Stimulated activated CD4-positive, alpha-beta T cell treated with anti-CD3 and anti-CD28 coated beads, Interleukin-15, amount 100 ng/mL, for 24 hours (primary cell): ENCODE measurements at regions not wholly inside any gene's neighbourhood (a gene's known extent, or its start where the extent isn't known, plus 50 kb on each side); places are given as distances from the start of the nearest gene placed in this dataset.

ENCODE experiments used
- DNase-seq: peaks from one replicate; pipeline ENCODE4 v3.0.0-alpha.2; 2020

DNA sequence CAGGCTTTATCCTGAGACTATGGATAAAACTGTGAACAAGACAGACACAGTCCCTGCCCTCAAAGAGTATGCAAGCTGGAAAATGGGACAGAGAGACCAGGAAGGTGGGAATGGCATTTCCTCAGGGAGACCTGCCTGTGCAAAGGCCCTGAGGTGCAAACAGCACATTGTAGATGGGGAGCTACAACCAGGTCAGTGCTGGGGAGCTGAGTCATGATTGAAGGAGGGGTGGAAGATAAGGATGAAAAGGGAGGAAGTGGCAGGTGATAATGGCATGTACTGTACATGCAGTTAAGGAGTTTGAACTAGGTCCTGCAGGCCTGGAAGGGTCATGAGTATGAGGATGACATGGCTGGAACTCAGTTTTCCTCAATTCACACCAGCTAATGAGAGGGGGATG lies 75.5 kb upstream of the BOD1 start:
- no peak for DNase-seq

DNA sequence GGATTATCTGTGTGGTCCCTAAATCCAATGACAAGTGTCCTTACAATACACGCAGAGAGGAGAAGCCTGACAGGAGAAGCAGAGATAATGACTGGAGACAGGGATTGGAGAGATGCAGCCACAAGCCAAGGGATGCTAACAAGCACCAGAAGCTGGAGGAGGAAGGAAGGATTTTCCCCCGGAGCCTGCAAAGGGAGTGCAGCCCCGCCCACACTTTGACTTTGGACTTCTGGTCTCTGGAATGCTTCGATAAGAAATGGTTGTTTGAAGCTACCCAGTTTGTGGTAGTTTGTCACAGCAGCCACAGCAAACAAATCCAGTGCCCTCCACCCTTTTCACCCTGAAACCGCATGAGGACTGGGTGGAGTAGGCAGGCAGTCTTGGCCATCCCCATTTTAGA lies 77.2 kb upstream of the BOD1 start:
- DNase-seq = no peak

DNA sequence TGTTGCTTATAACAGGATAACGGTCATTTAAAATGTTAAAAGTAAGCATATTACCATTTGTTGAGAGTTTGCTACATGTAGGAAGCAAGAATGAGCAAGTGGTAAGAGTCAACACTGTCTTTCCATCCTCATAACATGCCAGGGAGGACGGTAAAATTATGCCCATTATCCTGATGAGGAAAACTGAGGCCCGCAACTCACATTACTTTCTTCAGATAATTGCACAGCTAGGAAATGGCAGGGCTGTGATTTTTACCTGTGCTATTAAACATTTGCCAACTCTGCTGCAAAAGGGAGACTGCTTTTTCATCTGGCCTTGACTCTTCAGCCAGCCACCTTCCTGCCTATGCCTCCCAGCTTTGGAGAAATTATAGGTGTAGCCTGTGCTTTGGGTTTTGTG lies 79.8 kb upstream of the BOD1 start:
- DNase-seq = no peak

DNA sequence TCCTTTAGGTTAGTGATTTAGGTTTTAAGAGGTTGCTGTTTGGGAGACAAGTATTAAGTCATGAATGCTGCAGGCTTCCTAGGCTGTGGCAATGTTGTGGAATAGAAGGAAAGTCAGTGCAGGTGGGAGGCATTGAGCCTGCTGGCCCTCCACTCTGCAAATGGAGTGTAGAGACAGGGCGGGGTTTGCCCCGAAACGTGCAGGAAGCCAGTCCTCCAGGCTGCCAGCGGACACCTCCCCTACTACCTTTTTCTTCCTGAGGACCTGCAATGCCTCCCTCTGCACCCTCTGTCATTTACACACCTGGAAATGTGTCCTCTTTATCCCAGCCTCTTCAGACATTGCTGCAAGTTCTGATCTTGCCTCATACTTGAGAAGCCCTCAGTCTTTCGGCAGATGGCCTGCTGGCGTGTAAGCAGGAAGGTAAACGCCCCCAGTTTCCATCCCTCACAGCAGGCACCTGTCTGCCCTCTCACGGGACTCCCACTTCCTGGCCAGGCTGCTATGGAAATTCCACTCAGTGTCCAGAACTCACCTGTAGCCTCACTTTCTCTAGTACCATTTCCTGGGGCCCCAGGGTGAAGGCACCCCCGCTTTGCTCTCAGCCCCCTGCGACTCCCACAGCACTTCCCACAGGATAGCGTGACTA lies 81.6 kb upstream of the BOD1 start:
- no peak for DNase-seq

DNA sequence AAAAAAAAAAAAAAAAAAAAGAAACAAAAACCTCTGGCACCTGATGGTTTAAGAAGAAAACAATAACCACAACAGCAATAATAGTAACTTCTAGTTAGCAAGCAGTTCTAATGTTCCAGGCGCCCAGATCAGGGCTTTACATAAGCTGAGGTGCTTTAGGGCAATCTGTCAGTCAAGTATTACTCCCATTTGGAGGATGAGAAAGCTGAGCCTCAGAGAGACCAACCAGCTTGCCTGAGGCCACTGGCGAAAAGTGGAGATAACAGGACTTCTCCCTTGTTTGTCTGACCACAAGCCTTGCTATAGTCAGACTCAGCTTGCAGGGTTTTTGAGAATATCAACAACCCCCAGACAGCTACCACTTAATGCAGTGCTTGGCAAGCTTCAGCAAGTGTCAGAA lies 83.5 kb upstream of the BOD1 start:
- DNase-seq = no peak

DNA sequence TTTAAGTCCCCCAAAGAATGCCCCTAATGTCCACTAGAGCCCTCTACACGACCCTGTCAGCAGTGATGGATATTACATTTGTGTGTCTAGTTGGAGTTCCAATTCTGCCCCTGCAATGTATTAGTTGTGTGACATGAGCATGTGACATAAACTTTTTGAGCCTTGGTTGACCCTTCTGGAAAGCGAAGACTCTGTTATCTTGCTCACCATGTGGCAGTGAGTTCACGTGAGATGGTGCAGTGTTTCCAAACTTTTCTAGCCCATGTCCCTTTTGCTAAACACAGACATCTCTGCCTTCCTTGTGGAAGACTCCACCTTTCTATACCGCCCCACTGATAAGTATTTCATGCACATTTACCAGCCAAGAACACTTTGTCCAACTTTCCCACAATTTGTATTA lies 87.0 kb upstream of the BOD1 start:
- DNase-seq = no peak

DNA sequence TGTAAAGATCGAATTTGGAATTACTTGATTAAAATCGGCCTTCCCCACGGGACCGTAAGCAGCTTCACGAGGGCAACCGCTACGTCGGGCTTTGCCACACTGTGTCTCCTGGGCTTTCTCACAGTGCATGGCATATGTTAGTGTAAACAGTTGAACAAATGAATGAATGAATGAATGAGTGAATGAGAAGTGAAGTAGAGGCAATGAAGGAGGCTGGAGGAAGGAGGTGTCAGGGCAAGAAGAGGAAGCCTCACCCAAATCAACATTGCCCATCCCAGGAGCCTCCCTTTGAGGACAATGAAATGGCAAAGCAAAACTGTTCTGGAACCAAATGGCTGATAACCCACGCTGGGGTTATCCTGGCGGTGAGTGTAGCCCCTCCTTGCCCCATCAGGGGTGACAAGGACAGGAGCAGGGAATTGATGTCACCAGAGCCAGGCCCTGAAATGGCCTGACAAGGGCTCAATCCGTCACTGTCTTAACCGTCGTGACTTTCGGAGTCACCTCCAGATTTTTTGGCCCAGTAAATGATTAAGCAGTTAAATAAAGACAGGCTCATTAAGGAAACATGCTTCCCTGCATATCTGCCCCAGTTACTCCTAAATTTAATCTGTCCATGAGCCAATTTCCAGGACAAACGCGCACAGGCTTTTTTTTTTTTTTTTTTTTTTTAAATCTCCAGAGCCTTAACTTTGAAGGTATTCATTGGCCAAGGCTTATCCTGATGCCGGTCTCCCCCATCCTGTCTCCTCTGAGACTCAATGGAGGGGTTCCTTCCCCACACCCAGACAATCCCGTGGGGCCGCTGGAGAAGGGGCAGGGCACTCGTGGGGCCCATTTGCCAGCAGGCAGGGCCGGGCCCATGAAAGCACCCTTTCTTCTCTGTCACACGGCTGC lies 88.4 kb upstream of the BOD1 start:
- DNase-seq = no peak

DNA sequence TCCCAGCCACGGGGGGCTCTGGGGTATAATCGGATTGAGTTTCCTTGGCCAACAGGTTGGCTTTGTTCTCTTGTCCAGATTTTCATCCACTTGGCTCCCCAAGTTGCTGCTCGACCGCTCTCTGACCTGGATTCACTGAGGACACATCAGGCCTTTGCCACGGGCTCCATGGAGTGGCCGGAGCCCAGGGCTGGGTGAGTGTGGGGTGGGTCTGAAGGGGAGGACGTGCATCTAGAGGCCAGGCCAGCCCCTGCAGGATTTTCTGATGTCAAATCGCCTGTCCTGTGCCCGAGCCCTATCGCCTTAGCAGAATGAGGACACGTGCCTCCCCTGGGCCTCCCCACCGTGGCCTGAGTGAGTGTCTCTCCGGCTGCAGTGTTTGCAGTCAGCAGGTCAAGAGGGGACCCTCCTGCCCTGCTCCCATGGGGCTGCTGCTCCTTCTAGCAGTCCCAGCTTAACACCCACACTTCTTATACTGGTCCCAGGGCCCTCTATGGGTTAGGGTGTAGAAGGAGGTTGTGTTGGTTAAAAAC lies 89.1 kb upstream of the BOD1 start:
- DNase-seq = no peak

DNA sequence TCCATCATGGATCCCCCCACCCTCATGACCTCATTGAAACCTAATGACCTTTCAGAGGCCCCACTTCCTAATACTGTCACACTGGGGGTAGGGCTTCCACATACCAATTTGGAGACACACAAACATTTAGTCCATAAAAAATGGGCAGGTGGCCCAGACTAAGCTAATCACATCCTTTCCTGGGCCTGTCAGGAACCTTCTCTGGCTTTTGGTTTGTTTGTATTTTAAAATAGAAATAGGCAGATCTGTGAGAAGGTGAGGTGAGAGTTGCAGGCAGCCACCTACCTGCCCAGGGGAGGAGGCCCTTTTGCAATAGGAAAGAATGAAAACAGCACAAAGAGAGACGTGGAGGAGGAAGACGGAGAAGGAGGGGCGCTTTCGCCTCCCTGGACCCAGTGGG lies 90.2 kb upstream of the BOD1 start:
- no peak for DNase-seq

DNA sequence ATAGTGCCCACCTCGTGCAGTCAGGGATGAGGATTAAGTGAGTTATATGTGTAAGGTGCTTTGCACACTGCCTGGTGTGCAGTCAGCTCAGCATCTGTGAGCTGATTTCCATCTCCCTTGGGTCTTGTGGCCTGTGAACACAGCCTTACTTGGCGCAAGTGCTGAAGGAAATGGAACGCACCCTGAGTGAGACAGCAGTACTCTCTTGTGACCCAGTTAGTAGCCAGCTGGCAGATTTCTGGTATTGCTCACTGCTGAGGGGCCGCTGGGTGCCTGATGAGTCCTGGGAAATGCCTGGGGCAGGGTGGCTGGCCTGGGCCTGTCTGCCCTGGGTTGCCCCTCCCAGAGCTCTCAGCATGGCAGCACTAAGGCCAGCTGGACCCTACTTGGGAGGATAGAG lies 90.9 kb upstream of the BOD1 start:
- no peak for DNase-seq

DNA sequence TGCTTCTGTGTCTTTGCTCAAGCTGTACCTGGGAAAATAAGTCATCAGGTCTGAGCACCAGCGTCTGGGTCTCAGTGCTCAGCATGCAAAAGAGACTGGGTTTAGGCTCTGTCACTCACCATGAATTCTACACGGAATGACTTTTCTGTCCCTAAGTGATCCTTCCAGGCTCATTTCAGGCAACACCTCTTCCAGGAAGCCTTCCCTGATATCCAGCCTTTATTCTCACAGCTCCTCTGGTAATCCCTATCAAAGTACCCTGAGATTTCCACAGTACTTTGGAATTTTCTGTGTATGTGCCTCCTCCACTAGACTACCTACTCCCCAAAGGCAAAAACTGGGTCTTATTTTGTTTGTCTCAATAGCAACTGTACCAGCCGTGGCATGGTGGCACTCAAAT lies 92.7 kb upstream of the BOD1 start:
- DNase-seq = no peak

DNA sequence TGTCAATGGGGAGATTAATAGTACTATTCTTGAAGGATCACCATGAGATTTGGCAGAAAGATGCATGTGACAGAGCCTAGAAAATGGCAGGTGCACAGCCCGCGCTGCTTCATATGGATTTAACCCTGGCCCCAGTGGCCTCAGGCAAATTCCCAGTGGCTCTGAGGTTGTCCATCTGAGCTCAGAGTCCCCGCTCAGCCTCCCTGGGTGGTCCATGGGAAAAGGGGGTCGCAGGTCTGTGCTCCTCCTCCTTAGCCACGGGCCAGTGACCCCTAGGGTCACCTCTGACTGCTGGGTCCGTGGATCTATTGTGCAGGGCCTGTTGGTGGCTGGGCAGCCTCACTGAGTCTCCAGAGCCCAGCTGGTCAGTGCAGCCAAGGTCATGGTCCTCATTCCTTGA lies 93.3 kb upstream of the BOD1 start:
- no peak for DNase-seq

DNA sequence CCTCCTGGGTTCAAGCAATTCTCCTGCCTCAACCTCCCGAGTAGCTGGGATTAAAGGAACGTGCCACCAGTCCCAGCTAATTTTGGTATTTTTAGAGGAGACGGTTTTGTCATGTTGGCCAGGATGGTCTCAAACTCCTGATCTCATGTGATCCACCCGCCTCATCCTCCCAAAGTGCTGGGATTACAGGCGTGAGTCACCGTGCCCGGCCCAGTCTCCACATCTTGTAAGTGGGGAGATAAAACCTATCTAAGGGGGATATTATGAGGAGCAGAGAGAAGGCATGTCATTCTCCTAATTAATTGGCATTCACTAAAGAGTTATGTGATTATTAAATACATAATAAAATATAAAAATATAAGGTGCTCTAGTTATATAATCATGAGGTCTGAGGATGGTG lies 94.1 kb upstream of the BOD1 start:
- DNase-seq = no peak

DNA sequence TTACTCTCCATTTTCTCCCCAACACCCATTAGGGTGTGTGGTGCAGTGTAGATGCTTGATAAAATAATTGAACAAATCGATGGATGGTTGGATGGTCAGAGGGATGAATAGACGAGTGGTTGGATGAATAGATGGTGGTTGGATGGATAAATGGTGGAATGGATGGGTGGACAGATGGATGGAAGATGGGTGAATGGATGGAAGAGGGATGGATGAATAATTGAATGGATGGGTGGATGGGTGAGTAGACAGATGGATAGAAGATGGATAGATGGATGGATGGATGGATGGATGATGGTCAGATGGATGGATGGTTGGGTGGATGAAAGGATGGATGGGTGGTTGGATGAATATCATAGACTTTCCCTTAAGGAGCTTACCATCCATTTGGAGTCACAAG lies 95.0 kb upstream of the BOD1 start:
- no peak for DNase-seq

DNA sequence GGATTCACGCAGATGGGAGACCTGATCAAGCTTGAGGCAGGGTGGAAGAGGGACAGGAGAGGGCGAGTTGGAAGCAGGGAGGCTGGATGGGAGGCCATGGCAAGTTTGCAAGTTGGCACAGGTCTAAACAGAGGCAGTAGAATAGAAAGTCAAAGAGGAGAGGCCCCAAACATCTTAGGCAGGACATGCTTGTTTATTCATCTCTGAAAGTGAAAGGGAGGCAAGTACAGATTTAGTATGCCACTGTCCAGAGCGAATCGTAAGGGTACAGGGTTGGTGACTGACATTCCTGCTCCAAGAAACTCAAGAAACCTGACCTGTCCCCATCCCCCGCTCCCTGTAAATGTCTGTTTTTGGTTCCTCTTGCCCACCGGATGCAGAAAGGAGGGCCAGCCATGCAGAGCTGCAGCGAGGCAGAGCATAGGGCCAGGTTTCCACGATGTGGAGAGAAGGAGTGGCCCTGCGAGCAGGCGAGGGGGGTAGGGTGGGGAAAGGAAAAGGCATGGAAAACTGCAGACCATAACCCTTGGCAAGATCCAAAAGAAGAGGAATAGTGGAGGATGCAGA lies 96.2 kb upstream of the BOD1 start:
- DNase-seq = no peak

DNA sequence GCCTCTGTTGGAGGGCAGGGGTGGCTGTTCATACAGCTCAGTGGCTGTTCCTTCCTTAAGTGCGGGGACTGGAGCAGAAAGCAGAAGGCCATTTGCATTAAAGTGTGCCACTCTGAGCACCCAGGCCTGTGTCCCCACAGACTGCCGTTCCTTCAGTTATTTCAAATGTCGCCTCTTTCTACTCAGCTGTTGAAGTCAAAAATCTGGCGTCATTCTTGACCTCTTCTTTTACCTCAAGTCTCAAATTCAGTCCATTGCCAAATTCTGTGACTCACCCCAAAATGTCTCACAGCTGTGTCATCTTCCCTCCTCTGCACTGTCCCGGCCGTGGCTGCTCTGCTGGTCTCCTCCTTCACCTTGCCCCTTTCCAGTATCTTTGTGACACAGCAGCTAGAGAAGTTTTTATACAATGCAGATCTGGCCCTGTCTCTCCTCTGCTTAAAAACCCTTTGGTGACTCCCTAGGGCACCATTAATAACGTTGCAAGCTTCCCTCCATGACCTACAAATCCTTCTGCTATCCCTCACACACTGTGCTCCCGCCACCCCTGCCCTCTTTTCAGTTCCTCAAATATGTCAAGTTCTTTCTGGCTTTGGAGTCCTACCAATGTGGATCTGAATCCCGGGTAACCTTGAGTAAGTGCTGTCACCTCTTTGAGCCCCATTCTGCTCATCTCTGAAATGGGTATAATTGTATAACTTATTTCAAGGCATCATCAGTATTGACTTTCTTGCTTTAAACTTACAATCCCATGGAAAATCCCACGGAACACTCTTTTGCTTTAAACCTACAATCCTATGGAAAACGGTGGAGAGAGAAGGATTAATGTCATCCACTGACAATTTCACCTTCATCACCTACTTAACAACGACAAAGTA lies 98.3 kb upstream of the BOD1 start:
- DNase-seq = no peak

DNA sequence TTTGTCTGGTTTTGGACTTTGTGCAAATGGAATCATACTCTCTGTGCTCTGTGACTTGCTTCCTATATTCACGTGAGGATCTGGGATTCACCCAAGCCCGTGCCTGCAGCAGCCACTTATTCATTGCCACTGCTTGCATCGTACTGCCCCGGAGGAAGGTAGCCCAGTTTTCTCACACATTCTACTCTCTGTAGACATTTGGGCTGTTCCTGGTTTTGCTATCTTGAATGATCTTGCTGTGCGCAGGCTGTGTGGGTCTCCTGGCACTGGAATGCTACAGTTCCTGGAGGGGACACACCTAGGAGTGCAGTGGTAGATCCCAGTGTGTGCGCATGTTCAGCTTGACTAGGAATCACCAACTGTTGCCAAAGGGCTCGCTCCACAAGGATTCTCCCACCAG lies 99.2 kb upstream of the BOD1 start:
- DNase-seq = no peak

DNA sequence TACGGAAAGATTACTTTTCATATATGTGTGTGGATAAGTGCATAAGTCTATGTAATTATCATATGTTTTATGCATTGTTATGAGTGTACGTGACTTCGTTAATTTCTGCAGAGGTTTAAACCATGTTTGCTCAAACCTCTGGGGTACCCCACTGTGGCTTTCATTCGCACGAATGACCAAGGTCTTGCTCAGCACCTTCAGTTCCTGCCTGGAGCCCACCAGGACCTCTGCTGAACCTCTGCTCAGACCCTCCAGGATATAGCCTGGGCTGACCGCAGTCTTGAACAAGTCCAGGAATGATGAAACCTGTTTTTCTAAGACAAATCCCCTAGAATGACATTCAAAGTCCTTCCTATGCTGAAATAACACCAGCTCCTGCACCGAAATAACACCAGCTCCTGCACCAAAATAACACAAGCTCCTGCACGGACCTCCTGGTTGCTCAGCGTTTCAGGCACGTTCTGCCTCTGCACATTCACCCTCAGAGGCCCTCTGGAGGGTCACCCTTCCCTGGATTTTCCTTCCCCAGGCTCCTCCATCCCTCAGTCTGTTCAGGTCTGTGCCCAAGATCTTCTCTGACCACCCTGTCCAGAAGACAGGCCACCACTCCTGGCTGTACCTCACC lies 99.7 kb upstream of the BOD1 start:
- no peak for DNase-seq

DNA sequence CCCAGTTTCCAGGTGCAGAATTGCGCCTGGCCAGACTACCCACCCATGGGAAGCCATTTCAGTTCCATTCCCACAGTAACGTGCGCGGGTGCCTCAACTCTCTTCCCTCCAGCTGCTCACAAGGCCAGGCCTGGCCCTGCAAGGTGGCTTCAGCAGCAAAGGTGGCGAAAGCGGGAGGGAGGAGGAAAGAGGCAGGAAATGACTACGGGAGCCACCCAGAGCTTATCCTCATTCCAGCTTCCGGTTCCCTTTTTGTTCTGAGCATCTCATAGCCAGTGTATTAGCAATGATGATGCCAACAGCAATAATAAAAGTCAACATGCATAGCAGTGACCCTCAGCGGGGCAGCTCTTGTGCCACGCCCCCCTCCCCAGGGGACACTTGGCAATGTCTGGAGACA lies 101.5 kb upstream of the BOD1 start:
- no peak for DNase-seq

DNA sequence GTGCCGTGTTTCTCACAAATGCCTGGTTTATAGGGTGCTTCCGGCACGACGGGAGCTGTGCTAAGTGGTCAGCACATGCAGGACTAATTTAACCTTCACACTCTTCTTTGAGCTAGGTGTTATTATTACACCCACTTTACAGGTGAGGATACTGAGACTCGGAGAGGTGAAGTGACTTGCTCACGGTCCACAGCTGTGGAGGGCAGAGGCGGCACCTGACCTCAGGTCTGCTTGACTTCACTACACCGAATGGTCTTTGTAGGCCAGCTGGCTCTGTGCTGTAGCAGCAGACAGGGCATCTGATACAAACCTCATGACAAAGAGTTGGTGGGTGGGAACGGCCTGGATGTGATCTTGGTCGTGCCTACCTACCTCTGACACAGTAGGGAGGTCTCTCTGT lies 102.0 kb upstream of the BOD1 start:
- DNase-seq = no peak

DNA sequence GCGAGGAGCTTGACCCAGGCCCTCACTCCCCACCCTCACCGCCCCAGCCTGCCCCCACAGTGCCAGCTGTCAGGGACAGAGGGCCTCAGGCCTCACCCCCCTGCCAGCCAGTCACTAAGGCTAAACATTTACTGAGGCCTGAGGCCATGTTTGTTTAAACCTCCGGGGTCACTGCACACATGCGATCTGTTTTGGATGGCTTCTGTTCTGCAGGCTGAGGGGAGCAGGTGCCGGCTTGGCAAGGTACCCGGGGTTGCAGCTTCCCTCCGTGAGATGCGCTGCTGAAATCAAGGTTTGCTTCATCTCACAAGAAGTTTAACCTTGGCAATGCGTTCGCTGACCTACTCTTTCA lies 103.3 kb upstream of the BOD1 start:
- no peak for DNase-seq

DNA sequence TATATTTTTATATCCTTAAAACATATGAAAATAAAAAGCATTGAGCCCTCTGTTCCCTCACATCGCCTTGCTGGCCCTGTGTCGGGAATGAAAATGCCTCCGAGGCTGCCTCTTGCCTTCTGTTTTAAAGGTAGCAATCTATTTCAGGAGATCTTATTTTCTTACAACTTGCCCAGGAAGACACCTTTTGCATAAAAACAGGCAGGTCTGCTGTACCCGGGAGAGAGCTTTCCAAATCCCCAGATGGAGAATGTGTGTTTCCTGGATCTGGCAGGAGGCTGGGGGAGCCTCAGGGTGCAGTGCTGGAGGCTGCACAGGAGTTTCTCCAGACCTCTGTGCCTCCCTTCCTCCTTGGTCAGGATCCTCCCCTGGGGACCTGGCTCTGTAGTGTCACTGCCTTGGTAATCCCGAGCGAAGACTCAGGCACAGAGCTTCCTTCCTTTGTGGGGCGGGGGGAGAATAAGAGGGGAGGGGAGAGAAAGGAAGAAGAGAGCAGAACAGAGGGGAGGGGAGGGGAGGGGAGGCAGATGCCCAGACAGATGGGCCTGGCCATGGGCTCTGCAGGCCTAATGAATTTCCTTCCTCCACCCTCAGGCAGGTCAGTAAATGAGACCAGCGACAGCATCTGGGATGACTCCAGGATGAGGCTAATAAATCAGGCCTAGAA lies 104.0 kb upstream of the BOD1 start:
- DNase-seq = no peak
